Esophagus squamous epithelium (tissue), 5 donors: ENCODE measurements at regions not wholly inside any gene's neighbourhood (a gene's known extent, or its start where the extent isn't known, plus 50 kb on each side); places are given as distances from the start of the nearest gene placed in this dataset.
A peak's percentile ranks its signal among the peaks of the same experiment; 100 is the strongest.

Source experiments
- DNase-seq: peaks from one replicate; lab custom pipeline; 2025; lab: John Stamatoyannopoulos, UW
- H3K27ac ChIP-seq, 4 donors: fragments of 200-600 bp; sonication (generic); one replicate each; pipeline ENCODE4 v1.5.1; 2016 to 2019; ENCODE audit warnings: mild to moderate bottlenecking in 1 of 4
- H3K27me3 ChIP-seq, 4 donors: fragments of 200-600 bp; sonication (generic); 1 replicate in 3 of 4; 2 replicates in 1 of 4; pipeline versions ENCODE4 v1.5.1 to v1.6.0; 2017 to 2021; ENCODE audit warnings: antibody characterized with exemption in 1 of 4
- H3K36me3 ChIP-seq, 3 donors: fragments of 200-600 bp; sonication (generic); one replicate each; pipeline ENCODE4 v1.5.1; 2016 to 2019
- H3K4me1 ChIP-seq, 3 donors: fragments of 200-600 bp; sonication (generic); one replicate each; pipeline ENCODE4 v1.5.1; 2017 to 2019
- H3K4me3 ChIP-seq, 4 donors: fragments of 200-600 bp; sonication (generic); 1 replicate in 3 of 4; 2 replicates in 1 of 4; pipeline ENCODE4 v1.5.1; 2016 to 2019; ENCODE audit warnings: mild to moderate bottlenecking in 2 of 4, moderate library complexity in 1 of 4
- H3K9me3 ChIP-seq, 3 donors: fragments of 200-600 bp; sonication (generic); one replicate each; pipeline ENCODE4 v1.5.1; 2016 to 2019
- CTCF ChIP-seq, 6 experiments: fragments of 450-650 bp in 4 of 6; fragments of 200-600 bp in 2 of 6; sonication (generic) in 2 of 6; IDR thresholded peaks; one replicate each; pipeline ENCODE4 v1.5.1; 2016 to 2019; ENCODE audit warnings: antibody characterized with exemption in 6 of 6, mild to moderate bottlenecking in 4 of 6, moderate library complexity in 4 of 6
- POLR2A ChIP-seq, 4 donors: fragments of 450-650 bp; IDR thresholded peaks; one replicate each; pipeline ENCODE4 v1.6.1; 2017; ENCODE audit warnings: antibody characterized with exemption in 4 of 4, mild to moderate bottlenecking in 4 of 4, moderate library complexity in 3 of 4
- WGBS, 2 donors: methylation state at CpG; one replicate each; pipeline ENCODE4 v1.1.5; 2018; 5-methylcytosine and 5-hydroxymethylcytosine counted together
- intact Hi-C: fragments of 100-400 bp; cut with DNase I; formaldehyde crosslinking; loops from one replicate; pipeline ENCODE4 v1.15.0; 2022
- donor health status: DM: yes; HTN: yes; CAD: no.

DNA sequence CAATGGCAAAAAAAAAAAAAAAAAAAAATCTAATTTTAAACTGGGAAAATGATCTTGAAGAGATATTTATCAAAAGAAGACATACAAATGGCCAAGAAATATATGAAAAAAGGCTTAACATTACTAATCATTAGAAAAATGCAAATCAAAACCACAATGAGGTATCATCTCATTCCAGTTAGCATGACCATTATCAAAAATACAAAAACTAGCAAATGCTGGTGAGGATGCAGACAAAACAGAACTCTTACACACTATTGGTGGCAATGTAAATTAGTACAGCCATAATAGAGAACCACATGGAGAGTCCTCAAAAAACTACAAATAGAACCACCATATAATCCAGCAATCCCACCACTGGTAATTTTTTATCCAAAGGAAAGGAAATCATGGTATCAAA is 489.6 kb downstream of the TNS3 start:
- TF ChIP-seq CTCF (IDR thresholded peaks at IDR 0.05) (no peak), POLR2A (IDR thresholded peaks at IDR 0.05) (no peak)
- Histone ChIP-seq H3K27ac (no peak overlapping the region), H3K36me3 (no peaks in the 10 kb centered on the region), H3K4me3 (no peak overlapping the region), H3K27me3 (no peaks in the 10 kb centered on the region), H3K9me3 (no peaks in the 10 kb centered on the region), H3K4me1 (peaks cover 0 to 5% (median 0%) of the 10 kb centered on the region in 3 donors)
- intact Hi-C loops = no loop called here
- DNase-seq = no peak

DNA sequence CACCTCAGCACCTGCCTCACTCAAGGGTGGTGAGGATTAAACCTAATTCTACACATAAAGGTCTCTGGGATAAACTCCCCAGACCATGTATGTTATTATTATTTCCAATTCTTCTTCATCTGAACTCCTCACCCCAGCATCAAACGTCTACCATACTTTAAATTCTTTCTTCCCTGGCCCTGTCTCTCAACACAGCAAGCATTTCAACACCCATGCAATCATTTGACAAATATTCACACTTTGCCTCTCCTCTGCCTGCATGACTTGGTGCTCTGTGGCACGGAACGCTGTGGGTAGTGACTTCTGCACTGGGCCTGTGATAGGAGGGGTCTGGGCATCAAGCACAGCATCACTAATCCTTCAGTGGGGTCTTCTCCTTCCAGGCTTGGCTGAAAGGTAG is 490.8 kb downstream of the TNS3 start:
- TF ChIP-seq POLR2A (IDR thresholded peaks at IDR 0.05) (no peak), CTCF (IDR thresholded peaks at IDR 0.05) (no peak)
- Histone ChIP-seq H3K9me3 (no peaks in the 10 kb centered on the region), H3K27ac (no peak overlapping the region), H3K4me1 (peaks cover 0 to 5% (median 0%) of the 10 kb centered on the region in 3 donors), H3K4me3 (no peak overlapping the region), H3K27me3 (no peaks in the 10 kb centered on the region), H3K36me3 (no peaks in the 10 kb centered on the region)
- 68 to 73% methylated on average over 3 of the region's 3 CpGs for WGBS, 2 donors
- no peak for DNase-seq
- intact Hi-C loops = no loop called here

- H3K36me3 ChIP-seq = no peaks in the 10 kb centered on the region
- no peaks in the 10 kb centered on the region for H3K27me3 ChIP-seq
- H3K9me3 ChIP-seq = no peaks in the 10 kb centered on the region
- peaks cover 0 to 5% (median 0%) of the 10 kb centered on the region in 3 donors for H3K4me1 ChIP-seq
- H3K27ac ChIP-seq = no peak overlapping the region
- DNase-seq = no peak
- 71 to 74% methylated on average over 6 of the region's 6 CpGs for WGBS, 2 donors
- TF ChIP-seq POLR2A (IDR thresholded peaks at IDR 0.05) (no peak), CTCF (IDR thresholded peaks at IDR 0.05) (no peak)
- H3K4me3 ChIP-seq = no peak overlapping the region
- intact Hi-C loops = loop anchor here (5.0 to 10.0 kb wide), 2 partner anchors 735 to 1167 kb away; partner anchors contain the start of gene IGFBP3
Measured at GRCh38 chr7:47089461-47089860, 492.4 kb downstream of the TNS3 start.

GRCh38 chr7:47089068-47089417 is 492.9 kb downstream of the TNS3 start:
- Histone ChIP-seq H3K27ac (no peak overlapping the region), H3K27me3 (no peaks in the 10 kb centered on the region), H3K36me3 (no peaks in the 10 kb centered on the region), H3K4me1 (peaks cover 0 to 5% (median 0%) of the 10 kb centered on the region in 3 donors), H3K4me3 (no peak overlapping the region), H3K9me3 (no peaks in the 10 kb centered on the region)
- WGBS, 2 donors = 26 to 32% methylated on average over 1 of the region's 1 CpG
- TF ChIP-seq CTCF (IDR thresholded peaks at IDR 0.05) (no peak), POLR2A (IDR thresholded peaks at IDR 0.05) (no peak)
- intact Hi-C loops = loop anchor here (5.0 to 10.0 kb wide), 2 partner anchors 734 to 1167 kb away; partner anchors contain the start of gene IGFBP3
- no peak for DNase-seq

GRCh38 chr7:47088329-47089067 is 493.4 kb downstream of the TNS3 start:
- no peak overlapping the region for H3K27ac ChIP-seq
- WGBS, 2 donors = 34 to 38% methylated on average over 12 to 13 of the region's 14 CpGs
- H3K9me3 ChIP-seq = no peaks in the 10 kb centered on the region
- intact Hi-C loops = loop anchor here (5.0 to 10.0 kb wide), 2 partner anchors 734 to 1166 kb away; partner anchors contain the start of gene IGFBP3
- no peaks in the 10 kb centered on the region for H3K27me3 ChIP-seq
- no peak for DNase-seq
- no peaks in the 10 kb centered on the region for H3K36me3 ChIP-seq
- H3K4me3 ChIP-seq = no peak overlapping the region
- peak; percentile 58 to 90 (median 78) for TF ChIP-seq CTCF (IDR thresholded peaks at IDR 0.05)
- TF ChIP-seq POLR2A (IDR thresholded peaks at IDR 0.05) = no peak
- H3K4me1 ChIP-seq = peaks cover 0 to 5% (median 0%) of the 10 kb centered on the region in 3 donors
